Psoas muscle (tissue), 7 donors: ENCODE measurements at regions not wholly inside any gene's neighbourhood (a gene's known extent, or its start where the extent isn't known, plus 50 kb on each side); places are given as distances from the start of the nearest gene placed in this dataset.

Experiments
- ATAC-seq, 4 donors: fragments of 200-7000 bp; cut with Tn5 transposase; one replicate each; pipeline ENCODE4 v1.9.1; 2020; ENCODE audit warnings: moderate library complexity in 3 of 4, mild to moderate bottlenecking in 2 of 4
- DNase-seq, 2 donors: peaks; one replicate each; pipeline ENCODE4 v3.0.0-alpha.2; 2020
- H3K27ac ChIP-seq: fragments of 200-600 bp; one replicate; pipeline ENCODE4 v1.8.0; 2022
- H3K27me3 ChIP-seq, 3 donors: fragments of 200-600 bp in 1 of 3; one replicate each; pipeline versions ENCODE4 v1.6.1 to v1.8.0; 2013 to 2022; ENCODE audit warnings: low read length in 2 of 3, mild to moderate bottlenecking in 2 of 3, moderate library complexity in 1 of 3; ENCODE audit not compliant: insufficient read depth in 3 of 3
- H3K36me3 ChIP-seq, 2 donors: fragments of 200-600 bp in 1 of 2; one replicate each; pipeline versions ENCODE4 v1.6.1 to v1.8.0; 2013 to 2022; ENCODE audit warnings: low read depth in 1 of 2, mild to moderate bottlenecking in 1 of 2, moderate library complexity in 1 of 2; ENCODE audit not compliant: insufficient read depth in 1 of 2
- H3K4me1 ChIP-seq: fragments of 200-600 bp; one replicate; pipeline ENCODE4 v1.8.0; 2022
- H3K4me3 ChIP-seq: fragments of 200-600 bp; one replicate; pipeline ENCODE4 v1.8.0; 2022; ENCODE audit warnings: mild to moderate bottlenecking
- H3K9me3 ChIP-seq: fragments of 200-600 bp; one replicate; pipeline ENCODE4 v1.8.0; 2022
- WGBS, 3 donors: extraction: QIAGEN DNeasy Blood & Tissue Kit; methylation state at CpG; one replicate each; pipeline versions ENCODE4 v1.1.6 to v1.1.7; 2013; 5-methylcytosine and 5-hydroxymethylcytosine counted together
- intact Hi-C, 2 donors: fragments of 100-400 bp; cut with DNase I; formaldehyde crosslinking; loops; one replicate each; pipeline versions ENCODE4 v1.11.0 to v1.14.2; 2022
- TF ChIP-seq, protein P1 (sequence below): fragments of 200-600 bp; IDR thresholded peaks from one replicate; pipeline ENCODE4 v1.8.0; 2022; ENCODE audit warnings: antibody characterized with exemption
- donor health status: healthy with polysubstance abuse.
- donor health status: DM: no; HTN: no; CAD: no; lungs with moderate emphysema.
- donor health status: Bipolar disorder and iron deficiency.
- donor health status: healthy.
- donor health status: DM: yes; HTN: yes; CAD: no.
- donor health status: DM: no; HTN: no; CAD: no.
- donor health status: DM: yes; HTN: yes; CAD: no.

DNA sequence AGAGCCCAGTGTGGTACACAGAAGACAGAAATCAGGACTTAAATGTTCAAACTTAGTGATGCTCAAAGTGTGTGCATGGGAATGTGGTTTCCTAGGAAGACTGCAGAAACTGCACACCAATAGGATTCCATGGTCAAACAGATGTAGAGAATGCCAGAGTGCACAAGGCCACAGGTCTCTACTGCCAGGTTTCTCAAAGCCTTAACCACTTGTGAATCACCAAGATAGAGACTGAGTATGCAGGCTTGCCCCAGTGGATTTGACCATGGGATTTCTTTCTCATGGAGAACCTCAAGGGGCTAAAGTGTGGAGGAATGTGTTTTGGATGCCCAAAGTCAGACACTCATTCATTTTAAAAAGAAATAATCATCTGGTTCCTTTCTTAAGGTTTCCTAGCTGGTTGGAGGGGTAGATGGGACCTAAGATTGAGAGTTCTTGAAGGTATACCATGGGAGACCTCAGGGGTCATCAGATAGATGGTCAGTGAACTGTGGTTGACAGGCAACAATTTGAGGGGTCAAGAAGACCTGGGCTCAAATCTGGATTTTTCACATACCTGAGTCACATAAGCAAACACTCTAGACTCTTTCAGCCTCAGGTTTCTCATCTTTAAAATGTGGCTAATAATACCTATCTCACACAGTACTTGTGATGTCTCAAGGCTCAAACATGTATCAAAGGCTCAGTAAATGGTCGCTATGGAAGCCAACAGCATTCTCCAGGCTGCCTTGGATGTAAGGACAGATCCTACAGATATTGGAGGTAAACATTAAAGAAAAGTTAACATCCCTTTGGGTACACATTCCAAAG is 81.1 kb downstream of the BOD1 start:
- no peaks in the 10 kb centered on the region for H3K27me3 ChIP-seq
- H3K4me1 ChIP-seq: peaks cover 13% of the 10 kb centered on the region
- no peaks in the 10 kb centered on the region for H3K9me3 ChIP-seq
- TF ChIP-seq, protein P1, sequence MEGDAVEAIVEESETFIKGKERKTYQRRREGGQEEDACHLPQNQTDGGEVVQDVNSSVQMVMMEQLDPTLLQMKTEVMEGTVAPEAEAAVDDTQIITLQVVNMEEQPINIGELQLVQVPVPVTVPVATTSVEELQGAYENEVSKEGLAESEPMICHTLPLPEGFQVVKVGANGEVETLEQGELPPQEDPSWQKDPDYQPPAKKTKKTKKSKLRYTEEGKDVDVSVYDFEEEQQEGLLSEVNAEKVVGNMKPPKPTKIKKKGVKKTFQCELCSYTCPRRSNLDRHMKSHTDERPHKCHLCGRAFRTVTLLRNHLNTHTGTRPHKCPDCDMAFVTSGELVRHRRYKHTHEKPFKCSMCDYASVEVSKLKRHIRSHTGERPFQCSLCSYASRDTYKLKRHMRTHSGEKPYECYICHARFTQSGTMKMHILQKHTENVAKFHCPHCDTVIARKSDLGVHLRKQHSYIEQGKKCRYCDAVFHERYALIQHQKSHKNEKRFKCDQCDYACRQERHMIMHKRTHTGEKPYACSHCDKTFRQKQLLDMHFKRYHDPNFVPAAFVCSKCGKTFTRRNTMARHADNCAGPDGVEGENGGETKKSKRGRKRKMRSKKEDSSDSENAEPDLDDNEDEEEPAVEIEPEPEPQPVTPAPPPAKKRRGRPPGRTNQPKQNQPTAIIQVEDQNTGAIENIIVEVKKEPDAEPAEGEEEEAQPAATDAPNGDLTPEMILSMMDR: no peak
- H3K36me3 ChIP-seq: no peaks in the 10 kb centered on the region
- intact Hi-C loops: no loop called here
- DNase-seq (no peak), ATAC-seq (no peak)
- WGBS, 3 donors: 83 to 97% (median 97%) methylated on average over 1 of the region's 1 CpG
- no peak overlapping the region for H3K27ac ChIP-seq
- H3K4me3 ChIP-seq: no peak overlapping the region

DNA sequence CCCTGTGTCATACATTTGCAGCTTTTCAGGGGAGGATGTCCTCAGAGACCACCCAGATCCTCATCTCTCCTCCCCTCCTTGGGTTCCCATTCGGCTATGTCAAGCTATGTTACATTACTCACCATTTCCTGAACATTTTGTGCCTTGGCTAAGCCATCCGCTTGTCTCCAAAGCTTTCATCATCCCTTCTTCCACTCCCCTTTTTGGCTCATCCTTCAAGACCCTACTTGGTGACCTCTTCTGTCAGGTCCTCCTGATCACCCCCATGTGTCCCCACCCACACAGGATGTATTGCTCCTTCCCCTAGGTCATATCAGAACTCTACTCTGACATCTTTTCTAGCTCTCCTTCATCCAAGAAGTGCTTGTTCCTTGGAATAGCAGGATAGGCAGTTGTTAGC is 81.8 kb downstream of the BOD1 start:
- DNase-seq (no peak), ATAC-seq (peak in 1 of 4 donors; percentile 17)
- no peaks in the 10 kb centered on the region for H3K36me3 ChIP-seq
- TF ChIP-seq, protein P1: no peak
- H3K4me1 ChIP-seq: peaks cover 13% of the 10 kb centered on the region
- intact Hi-C loops: no loop called here
- H3K27me3 ChIP-seq: no peaks in the 10 kb centered on the region
- 59 to 94% (median 82%) methylated on average over 2 of the region's 2 CpGs for WGBS, 3 donors
- H3K27ac ChIP-seq: no peak overlapping the region
- no peaks in the 10 kb centered on the region for H3K9me3 ChIP-seq
- no peak overlapping the region for H3K4me3 ChIP-seq

DNA sequence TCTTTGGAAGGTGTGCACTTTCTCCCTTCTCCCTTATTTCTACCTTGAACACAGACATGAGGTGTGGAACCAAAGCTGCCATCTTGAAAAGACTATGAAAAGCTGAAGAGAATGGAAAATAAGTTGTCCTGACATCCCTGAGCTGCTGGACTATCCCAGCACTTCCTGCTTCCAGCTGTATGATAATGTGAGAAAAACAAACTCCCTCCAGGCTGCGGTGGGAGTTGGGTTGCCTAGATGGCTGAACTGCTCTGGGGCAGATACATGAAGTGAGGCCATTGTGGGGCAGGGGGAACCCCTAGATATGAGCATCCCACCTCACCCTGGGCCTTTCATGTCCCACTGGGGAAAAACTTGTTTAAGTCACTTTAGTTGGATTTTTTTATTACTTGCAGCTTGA is 82.4 kb downstream of the BOD1 start:
- H3K27ac ChIP-seq: no peak overlapping the region

DNA sequence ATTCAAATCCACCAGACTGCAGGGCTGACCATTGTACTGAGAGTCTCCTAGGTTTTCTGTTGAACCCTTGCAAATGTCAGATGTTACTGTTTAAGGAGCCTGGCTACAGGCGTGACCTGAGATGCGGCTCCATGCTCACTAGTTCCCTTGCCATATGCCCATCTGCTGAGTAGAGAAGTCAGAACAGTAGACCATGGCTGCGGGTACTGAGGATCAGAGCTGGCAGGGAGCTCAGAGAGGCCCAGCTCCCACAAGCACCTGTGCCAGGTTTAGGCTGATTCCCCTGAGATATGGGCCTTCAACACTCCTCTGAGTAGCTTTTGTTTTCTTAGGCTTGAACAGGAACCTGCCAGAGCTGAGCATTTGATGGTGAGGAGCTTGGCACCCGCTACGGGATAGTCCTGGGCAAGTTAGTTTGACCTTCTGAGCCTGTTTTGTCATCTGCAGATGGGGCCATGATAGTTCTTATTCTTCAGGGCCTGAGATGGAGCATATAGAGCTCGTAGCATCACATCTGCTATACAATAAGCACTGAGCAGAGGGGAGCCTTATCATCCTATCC is 83.7 kb downstream of the BOD1 start:
- Histone ChIP-seq H3K36me3 (no peaks in the 10 kb centered on the region), H3K27me3 (no peaks in the 10 kb centered on the region), H3K27ac (peak overlapping the region; percentile 21), H3K4me1 (peaks cover 2% of the 10 kb centered on the region), H3K9me3 (no peaks in the 10 kb centered on the region), H3K4me3 (no peak overlapping the region)
- 83 to 94% (median 90%) methylated on average over 6 of the region's 6 CpGs for WGBS, 3 donors
- TF ChIP-seq, protein P1: no peak
- no peak for DNase-seq
- ATAC-seq: no peak
- intact Hi-C loops: no loop called here

More for the DNA sequence above, 82.4 kb downstream of the BOD1 start:
- TF ChIP-seq, protein P1: no peak
- no peak for ATAC-seq
- Histone ChIP-seq H3K4me3 (no peak overlapping the region), H3K27me3 (no peaks in the 10 kb centered on the region), H3K9me3 (no peaks in the 10 kb centered on the region), H3K36me3 (no peaks in the 10 kb centered on the region), H3K4me1 (peaks cover 13% of the 10 kb centered on the region)
- WGBS, 3 donors: 0 to 44% (median 26%) methylated on average over 1 of the region's 1 CpG
- DNase-seq: no peak
- intact Hi-C loops: no loop called here
